WTC11 (cell line): ENCODE measurements at regions not wholly inside any gene's neighbourhood (a gene's known extent, or its start where the extent isn't known, plus 50 kb on each side); places are given as distances from the start of the nearest gene placed in this dataset.
A peak's percentile ranks its signal among the peaks of the same experiment; 100 is the strongest.

ENCODE experiments used
- ATAC-seq: fragments of 200-7000 bp; cut with Tn5 transposase; 2 replicates; pipeline ENCODE4 v1.10.0; 2021; ENCODE audit warnings: mild to moderate bottlenecking, moderate library complexity
- CTCF ChIA-PET: fragments of 300-600 bp; sonication (Branson Sonifier 250); formaldehyde crosslinking; loops from one replicate; lab custom pipeline; 2021; ENCODE audit warnings: antibody characterized with exemption; lab: Charles Lee
- POLR2A ChIA-PET: fragments of 350-600 bp; sonication (Branson Sonifier 250); formaldehyde crosslinking; loops from one replicate; lab custom pipeline; 2021; ENCODE audit warnings: antibody characterized with exemption; lab: Charles Lee
- DNase-seq: peaks from one replicate; pipeline ENCODE4 v3.0.0; 2021; ENCODE audit warnings: low spot score
- H3K27ac Mint-ChIP-seq: 2 replicates; pipeline ENCODE4 v1.8.0; 2021; ENCODE audit warnings: mixed read lengths
- H3K27me3 Mint-ChIP-seq: 2 replicates; pipeline ENCODE4 v1.8.0; 2021; ENCODE audit warnings: low read depth, mild to moderate bottlenecking, moderate library complexity, mixed read lengths
- H3K36me3 Mint-ChIP-seq: 2 replicates; pipeline ENCODE4 v1.8.0; 2021; ENCODE audit warnings: mixed read lengths
- H3K4me1 Mint-ChIP-seq: 2 replicates; pipeline ENCODE4 v1.8.0; 2022; ENCODE audit warnings: mixed read lengths
- H3K4me3 Mint-ChIP-seq: 2 replicates; pipeline ENCODE4 v1.8.0; 2021; ENCODE audit warnings: mild to moderate bottlenecking, moderate library complexity, mixed read lengths
- H3K9me3 Mint-ChIP-seq: 2 replicates; pipeline ENCODE4 v1.8.0; 2021; ENCODE audit warnings: mixed read lengths
- CREM ChIP-seq: sonication (generic); formaldehyde crosslinking; IDR thresholded peaks from 2 replicates; pipeline ENCODE4 v1.8.1; 2022; ENCODE audit warnings: mild to moderate bottlenecking, missing genetic modification reagents, moderate library complexity
- ELF4 ChIP-seq: sonication (generic); formaldehyde crosslinking; IDR thresholded peaks from 2 replicates; pipeline ENCODE4 v1.8.1; 2022; ENCODE audit warnings: low read depth, mild to moderate bottlenecking, moderate library complexity, missing genetic modification reagents
- GTF2I ChIP-seq: fragments of 250-450 bp; sonication (Bioruptor Pico); conservative IDR thresholded peaks from 2 replicates; pipeline ENCODE4 v1.4.0; 2021; ENCODE audit warnings: mild to moderate bottlenecking
- IRF1 ChIP-seq: sonication (generic); formaldehyde crosslinking; IDR thresholded peaks from 2 replicates; pipeline ENCODE4 v1.8.0; 2023; ENCODE audit warnings: missing genetic modification reagents
- MYBL2 ChIP-seq: sonication (generic); formaldehyde crosslinking; IDR thresholded peaks from 2 replicates; pipeline ENCODE4 v1.8.1; 2023; ENCODE audit warnings: mild to moderate bottlenecking, moderate library complexity, missing genetic modification reagents
- PRDM15 ChIP-seq: sonication (generic); formaldehyde crosslinking; IDR thresholded peaks from 2 replicates; pipeline ENCODE4 v1.8.0; 2022; ENCODE audit warnings: missing genetic modification reagents
- RORB ChIP-seq: fragments of 250-450 bp; sonication (Bioruptor Pico); IDR thresholded peaks from 2 replicates; pipeline ENCODE4 v1.9.0; 2021; ENCODE audit warnings: mild to moderate bottlenecking
- SMAD4 ChIP-seq: sonication (generic); formaldehyde crosslinking; IDR thresholded peaks from 2 replicates; pipeline ENCODE4 v1.8.0; 2022; ENCODE audit warnings: mild to moderate bottlenecking, missing genetic modification reagents
- TCF7 ChIP-seq: sonication (generic); formaldehyde crosslinking; IDR thresholded peaks from 2 replicates; pipeline ENCODE4 v1.8.0; 2022; ENCODE audit warnings: mild to moderate bottlenecking, low read depth, missing genetic modification reagents, moderate library complexity
- TEAD1 ChIP-seq: sonication (generic); formaldehyde crosslinking; IDR thresholded peaks from 2 replicates; pipeline ENCODE4 v1.8.0; 2022; ENCODE audit warnings: mild to moderate bottlenecking, missing genetic modification reagents
- USF2 ChIP-seq: sonication (generic); formaldehyde crosslinking; IDR thresholded peaks from 2 replicates; pipeline ENCODE4 v1.8.1; 2023; ENCODE audit warnings: mild to moderate bottlenecking, missing genetic modification reagents, moderate library complexity
- ZNF219 ChIP-seq: sonication (generic); formaldehyde crosslinking; IDR thresholded peaks from 2 replicates; pipeline ENCODE4 v1.8.0; 2023; ENCODE audit warnings: missing genetic modification reagents, mild to moderate bottlenecking, borderline replicate concordance
- TF ChIP-seq, protein P1 (sequence below): sonication (generic); formaldehyde crosslinking; IDR thresholded peaks from 2 replicates; pipeline ENCODE4 v1.8.1; 2023; ENCODE audit warnings: mild to moderate bottlenecking, missing genetic modification reagents
- TF ChIP-seq, protein P2 (sequence below): sonication (generic); formaldehyde crosslinking; IDR thresholded peaks from 2 replicates; pipeline ENCODE4 v1.8.0; 2022; ENCODE audit warnings: mild to moderate bottlenecking, missing genetic modification reagents
- TF ChIP-seq, protein P3 (sequence below): sonication (generic); formaldehyde crosslinking; IDR thresholded peaks from 2 replicates; pipeline ENCODE4 v1.8.1; 2023; ENCODE audit warnings: mild to moderate bottlenecking, moderate library complexity, missing genetic modification reagents
- TF ChIP-seq, protein P4 (sequence below): sonication (generic); formaldehyde crosslinking; IDR thresholded peaks from 2 replicates; pipeline ENCODE4 v1.8.1; 2023; ENCODE audit warnings: mild to moderate bottlenecking, missing genetic modification reagents

- H3K36me3 Mint-ChIP-seq = no peaks in the 10 kb centered on the region
- H3K9me3 Mint-ChIP-seq = no peaks in the 10 kb centered on the region
- no peak overlapping the region for H3K4me3 Mint-ChIP-seq
- peaks cover 36% of the 10 kb centered on the region for H3K4me1 Mint-ChIP-seq
- POLR2A ChIA-PET = interaction anchor here (1.5 kb wide), 1 partner anchor 19 kb away, joined by 4 read pairs; no protein-coding TSS in a partner anchor
- H3K27ac Mint-ChIP-seq = no peak overlapping the region
- ATAC-seq = no peak
- peak; percentile 9 for DNase-seq
- H3K27me3 Mint-ChIP-seq = no peaks in the 10 kb centered on the region
- CTCF ChIA-PET = interaction anchor here (1.5 to 14.8 kb wide), 3 partner anchors 17 to 214 kb away, joined by 5 to 229 read pairs (median 14); no protein-coding TSS in a partner anchor
- TF ChIP-seq IRF1 (CRISPR knock-in tag) (no peak), ZNF219 (CRISPR knock-in tag) (no peak), SMAD4 (no peak), TCF7 (no peak), GTF2I (CRISPR knock-in tag) (no peak), CREM (no peak), TEAD1 (CRISPR knock-in tag) (no peak), ELF4 (no peak), MYBL2 (CRISPR knock-in tag) (no peak)
- TF ChIP-seq, protein P1, sequence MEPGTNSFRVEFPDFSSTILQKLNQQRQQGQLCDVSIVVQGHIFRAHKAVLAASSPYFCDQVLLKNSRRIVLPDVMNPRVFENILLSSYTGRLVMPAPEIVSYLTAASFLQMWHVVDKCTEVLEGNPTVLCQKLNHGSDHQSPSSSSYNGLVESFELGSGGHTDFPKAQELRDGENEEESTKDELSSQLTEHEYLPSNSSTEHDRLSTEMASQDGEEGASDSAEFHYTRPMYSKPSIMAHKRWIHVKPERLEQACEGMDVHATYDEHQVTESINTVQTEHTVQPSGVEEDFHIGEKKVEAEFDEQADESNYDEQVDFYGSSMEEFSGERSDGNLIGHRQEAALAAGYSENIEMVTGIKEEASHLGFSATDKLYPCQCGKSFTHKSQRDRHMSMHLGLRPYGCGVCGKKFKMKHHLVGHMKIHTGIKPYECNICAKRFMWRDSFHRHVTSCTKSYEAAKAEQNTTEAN (CRISPR knock-in tag) = no peak
- TF ChIP-seq, protein P2, sequence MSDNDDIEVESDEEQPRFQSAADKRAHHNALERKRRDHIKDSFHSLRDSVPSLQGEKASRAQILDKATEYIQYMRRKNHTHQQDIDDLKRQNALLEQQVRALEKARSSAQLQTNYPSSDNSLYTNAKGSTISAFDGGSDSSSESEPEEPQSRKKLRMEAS (CRISPR knock-in tag) = no peak
Observed at GRCh38 chr16:85401370-85401916, 211.7 kb upstream of the GSE1 start.

DNA sequence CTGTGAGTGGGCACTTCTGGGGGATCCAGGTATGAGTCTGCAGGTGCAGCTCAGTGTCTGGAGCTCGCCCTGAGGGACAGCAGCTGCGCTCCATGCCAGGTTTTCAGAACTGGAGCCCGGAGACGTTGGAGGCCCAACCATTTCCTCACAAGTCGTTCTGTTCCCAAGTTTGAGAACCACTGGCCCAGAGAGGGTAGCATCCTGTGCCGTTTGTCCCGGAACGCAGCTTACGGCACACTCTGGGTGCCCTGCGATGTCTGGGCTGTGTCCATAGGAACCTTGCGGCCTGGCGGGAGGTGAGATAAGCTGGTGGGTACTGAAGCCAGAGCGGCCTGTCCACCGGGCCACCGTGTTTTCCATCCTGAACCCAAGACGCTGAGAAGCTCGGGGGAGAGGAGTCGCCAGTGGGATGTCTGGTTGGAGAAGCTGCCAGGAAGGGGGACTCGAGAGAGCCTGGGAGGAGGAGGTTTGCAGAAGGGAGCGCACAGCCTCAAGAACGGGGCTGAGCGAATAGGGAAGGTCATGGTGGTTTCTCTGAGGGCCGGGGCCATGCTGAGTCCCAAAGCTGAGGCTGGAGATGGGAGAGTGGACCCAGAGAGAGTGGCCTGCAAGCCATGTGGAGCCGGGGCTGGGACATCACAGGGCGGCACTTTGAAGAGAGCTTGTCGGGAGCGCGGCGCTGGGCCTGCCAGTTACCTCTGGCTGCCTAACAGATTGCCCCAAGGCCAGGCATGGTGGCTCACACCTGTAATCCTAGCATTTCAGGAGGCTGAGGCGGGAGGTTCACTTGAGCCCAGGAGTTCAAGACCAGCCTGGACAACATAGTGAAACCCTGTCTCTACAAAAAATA is 211.0 kb upstream of the GSE1 start:
- Mint-ChIP-seq H3K9me3 (no peaks in the 10 kb centered on the region), H3K4me3 (no peak overlapping the region), H3K27ac (peak overlapping the region; percentile 84), H3K27me3 (no peaks in the 10 kb centered on the region), H3K4me1 (peaks cover 29% of the 10 kb centered on the region), H3K36me3 (no peaks in the 10 kb centered on the region)
- POLR2A ChIA-PET = interaction anchor here (0.5 to 1.5 kb wide), 2 partner anchors 18 to 234 kb away, joined by 3 to 4 read pairs; no protein-coding TSS in a partner anchor
- no peak for TF ChIP-seq RORB (CRISPR knock-in tag)
- no peak for TF ChIP-seq USF2
- TF ChIP-seq, protein P2 (CRISPR knock-in tag) = no peak
- TF ChIP-seq, protein P3, sequence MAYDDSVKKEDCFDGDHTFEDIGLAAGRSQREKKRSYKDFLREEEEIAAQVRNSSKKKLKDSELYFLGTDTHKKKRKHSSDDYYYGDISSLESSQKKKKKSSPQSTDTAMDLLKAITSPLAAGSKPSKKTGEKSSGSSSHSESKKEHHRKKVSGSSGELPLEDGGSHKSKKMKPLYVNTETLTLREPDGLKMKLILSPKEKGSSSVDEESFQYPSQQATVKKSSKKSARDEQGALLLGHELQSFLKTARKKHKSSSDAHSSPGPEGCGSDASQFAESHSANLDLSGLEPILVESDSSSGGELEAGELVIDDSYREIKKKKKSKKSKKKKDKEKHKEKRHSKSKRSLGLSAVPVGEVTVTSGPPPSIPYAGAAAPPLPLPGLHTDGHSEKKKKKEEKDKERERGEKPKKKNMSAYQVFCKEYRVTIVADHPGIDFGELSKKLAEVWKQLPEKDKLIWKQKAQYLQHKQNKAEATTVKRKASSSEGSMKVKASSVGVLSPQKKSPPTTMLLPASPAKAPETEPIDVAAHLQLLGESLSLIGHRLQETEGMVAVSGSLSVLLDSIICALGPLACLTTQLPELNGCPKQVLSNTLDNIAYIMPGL (CRISPR knock-in tag) = no peak
- no peak for TF ChIP-seq TEAD1 (CRISPR knock-in tag)
- TF ChIP-seq PRDM15 (CRISPR knock-in tag) = peak; percentile 66
- TF ChIP-seq, protein P4, sequence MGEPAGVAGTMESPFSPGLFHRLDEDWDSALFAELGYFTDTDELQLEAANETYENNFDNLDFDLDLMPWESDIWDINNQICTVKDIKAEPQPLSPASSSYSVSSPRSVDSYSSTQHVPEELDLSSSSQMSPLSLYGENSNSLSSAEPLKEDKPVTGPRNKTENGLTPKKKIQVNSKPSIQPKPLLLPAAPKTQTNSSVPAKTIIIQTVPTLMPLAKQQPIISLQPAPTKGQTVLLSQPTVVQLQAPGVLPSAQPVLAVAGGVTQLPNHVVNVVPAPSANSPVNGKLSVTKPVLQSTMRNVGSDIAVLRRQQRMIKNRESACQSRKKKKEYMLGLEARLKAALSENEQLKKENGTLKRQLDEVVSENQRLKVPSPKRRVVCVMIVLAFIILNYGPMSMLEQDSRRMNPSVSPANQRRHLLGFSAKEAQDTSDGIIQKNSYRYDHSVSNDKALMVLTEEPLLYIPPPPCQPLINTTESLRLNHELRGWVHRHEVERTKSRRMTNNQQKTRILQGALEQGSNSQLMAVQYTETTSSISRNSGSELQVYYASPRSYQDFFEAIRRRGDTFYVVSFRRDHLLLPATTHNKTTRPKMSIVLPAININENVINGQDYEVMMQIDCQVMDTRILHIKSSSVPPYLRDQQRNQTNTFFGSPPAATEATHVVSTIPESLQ = no peak
- ATAC-seq = no peak
- DNase-seq = peak; percentile 13
- CTCF ChIA-PET = interaction anchor here (0.8 to 14.8 kb wide), 8 partner anchors 17 to 214 kb away, joined by 3 to 229 read pairs (median 5); no protein-coding TSS in a partner anchor
